GM21360 (cell line): ENCODE measurements at regions not wholly inside any gene's neighbourhood (a gene's known extent, or its start where the extent isn't known, plus 50 kb on each side); places are given as distances from the start of the nearest gene placed in this dataset.

Experiments
- ATAC-seq: cut with Tn5 transposase; IDR thresholded peaks from one replicate; pipeline ENCODE4 v1.9.1; 2021; ENCODE audit warnings: mild to moderate bottlenecking, moderate library complexity; ENCODE audit not compliant: unreplicated experiment

DNA sequence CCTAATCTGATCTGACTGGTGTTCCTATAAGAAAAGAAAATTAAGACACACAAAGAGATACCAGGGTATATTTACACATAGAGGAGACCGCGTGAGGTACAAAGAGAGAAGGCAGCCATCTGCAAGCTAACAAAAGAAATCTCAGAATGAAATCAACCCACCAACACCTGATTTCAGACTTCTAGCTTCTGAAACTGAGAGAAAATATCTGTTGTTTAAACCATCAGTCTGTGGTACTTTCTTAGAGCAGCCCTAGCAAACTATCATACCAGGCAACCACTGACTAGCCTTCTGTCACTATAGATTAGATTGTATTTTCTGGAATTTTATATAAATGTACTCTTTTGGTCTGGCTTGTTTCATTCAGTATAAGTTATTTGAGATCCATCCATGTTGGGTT lies 779.3 kb upstream of the ACO1 start:
- no peak for ATAC-seq

GRCh38 chr9:31606678-31607077 lies 777.8 kb upstream of the ACO1 start:
- no peak for ATAC-seq

DNA sequence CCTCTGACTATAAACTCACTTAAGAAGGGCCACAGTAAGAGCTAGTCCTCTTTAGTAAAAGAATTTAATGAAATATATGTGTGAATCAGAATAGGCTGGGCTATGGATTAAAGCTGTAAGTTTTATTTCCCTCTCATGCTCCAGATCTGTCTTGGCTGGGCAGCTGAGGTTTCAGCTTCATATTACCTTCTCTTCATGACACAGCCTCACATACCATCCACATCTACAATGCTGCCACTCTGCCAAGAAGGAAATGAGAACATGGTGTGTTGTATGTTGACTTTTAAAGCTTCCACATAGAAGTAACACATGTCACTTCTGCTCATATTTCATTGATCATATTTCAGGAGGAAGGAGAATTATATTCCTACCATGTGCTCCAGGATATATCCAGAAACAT lies 776.0 kb upstream of the ACO1 start:
- ATAC-seq: no peak

- no peak for ATAC-seq
Measured at GRCh38 chr9:31608881-31609280, 775.6 kb upstream of the ACO1 start.

- no peak for ATAC-seq
Measured at GRCh38 chr9:31612336-31613030, 772.0 kb upstream of the ACO1 start.

DNA sequence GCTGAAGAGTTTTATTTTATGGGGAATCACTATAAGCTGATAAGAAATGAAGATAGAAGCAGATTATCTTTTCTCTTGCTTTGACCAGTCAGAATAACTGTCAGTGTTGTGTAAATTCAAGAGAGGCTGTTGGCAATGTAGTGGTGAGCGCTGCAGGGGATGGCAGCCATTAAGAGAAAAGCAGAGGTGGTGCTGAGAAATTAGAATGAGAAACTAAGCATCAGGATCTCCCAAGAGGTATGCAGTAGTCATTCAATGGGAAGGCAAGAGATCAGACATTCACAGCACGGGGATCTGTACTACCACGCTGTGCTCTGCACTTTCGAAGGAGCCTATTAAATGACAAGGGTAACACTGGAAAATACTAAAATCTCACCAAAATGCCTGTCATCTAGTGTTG lies 768.5 kb upstream of the ACO1 start:
- no peak for ATAC-seq

DNA sequence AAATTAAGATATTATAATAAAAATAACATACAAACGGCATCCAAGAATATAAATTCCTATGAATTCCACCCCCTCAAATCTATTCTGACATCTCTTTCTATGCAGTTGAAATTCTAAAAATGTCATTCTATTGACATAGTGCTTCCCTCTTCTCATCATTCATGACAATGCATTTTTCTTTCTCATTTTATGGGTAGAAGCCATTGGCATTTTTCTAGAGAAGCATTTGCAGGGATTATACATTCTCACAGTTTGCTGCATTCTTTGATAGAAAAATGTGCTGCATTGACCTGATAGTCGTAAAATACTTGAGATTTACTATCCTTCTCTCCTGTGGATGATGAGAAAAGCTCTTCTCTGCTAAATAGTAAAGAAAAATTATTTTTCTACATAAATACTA lies 760.9 kb upstream of the ACO1 start:
- ATAC-seq: no peak

GRCh38 chr9:31629292-31629691 lies 755.2 kb upstream of the ACO1 start:
- no peak for ATAC-seq

- no peak for ATAC-seq
Measured at GRCh38 chr9:31637265-31637664, 747.2 kb upstream of the ACO1 start.

- ATAC-seq: no peak
Measured at GRCh38 chr9:31637861-31638260, 746.6 kb upstream of the ACO1 start.

DNA sequence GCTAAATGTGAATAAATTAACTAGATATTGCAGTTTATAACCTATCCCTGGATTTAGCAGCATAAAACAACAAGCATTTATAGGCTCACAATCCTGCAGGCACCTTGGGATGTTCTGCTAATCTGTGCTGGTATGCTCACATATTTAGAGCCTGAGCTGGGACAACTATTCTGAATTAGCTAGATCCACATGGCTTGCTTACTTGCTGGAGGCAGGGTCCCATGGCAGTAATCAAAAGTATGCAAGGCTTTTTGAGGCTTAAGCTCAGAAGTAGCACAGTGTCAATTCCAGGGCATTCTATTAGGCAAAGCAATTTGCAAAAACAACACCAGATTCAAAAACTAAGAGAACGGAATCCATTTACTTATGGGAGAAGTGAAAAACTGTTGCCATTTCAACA lies 745.0 kb upstream of the ACO1 start:
- ATAC-seq: no peak

GRCh38 chr9:31669311-31669710 lies 715.1 kb upstream of the ACO1 start:
- ATAC-seq: no peak

DNA sequence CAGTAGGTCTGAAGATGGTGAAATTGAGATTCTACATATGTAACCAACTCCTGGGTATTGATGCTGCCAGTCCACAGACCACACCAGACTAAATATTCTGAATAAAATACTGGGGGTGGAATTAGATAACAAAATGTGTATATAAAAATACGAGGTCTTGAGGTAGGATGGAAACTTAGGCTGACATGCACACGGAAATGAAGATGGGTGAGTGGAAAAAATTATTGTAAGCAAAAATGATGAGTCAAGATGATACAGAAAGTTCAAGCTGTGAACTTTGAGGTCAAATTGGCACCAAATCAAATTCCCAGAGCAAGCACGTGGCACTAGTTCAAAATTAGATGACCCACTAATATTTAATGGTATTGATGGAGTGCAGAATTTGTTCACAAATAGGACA lies 713.4 kb upstream of the ACO1 start:
- no peak for ATAC-seq

- ATAC-seq: no peak
Measured at GRCh38 chr9:31674264-31674663, 710.2 kb upstream of the ACO1 start.

DNA sequence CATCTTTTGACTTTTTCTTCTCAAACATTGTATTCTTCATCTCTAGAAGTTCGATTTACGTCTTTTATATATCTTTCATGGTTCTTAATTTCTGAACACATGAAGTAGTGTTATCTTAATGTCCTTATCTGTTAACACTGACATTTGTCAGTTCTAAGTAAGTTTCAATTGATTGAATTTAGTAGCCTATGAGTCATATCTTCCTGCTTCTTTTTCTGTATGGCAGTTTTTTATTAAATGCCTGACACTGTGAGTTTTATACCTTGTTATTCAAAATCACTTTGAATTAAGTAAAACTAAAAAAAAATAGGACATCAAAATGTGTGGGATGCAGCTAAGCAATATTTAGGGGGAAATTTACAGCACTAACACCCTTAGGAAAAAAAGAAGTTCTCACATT lies 707.0 kb upstream of the ACO1 start:
- no peak for ATAC-seq

- ATAC-seq: no peak
Measured at GRCh38 chr9:31677877-31678276, 706.6 kb upstream of the ACO1 start.

- ATAC-seq: no peak
Measured at GRCh38 chr9:31683116-31683515, 701.3 kb upstream of the ACO1 start.

- no peak for ATAC-seq
Measured at GRCh38 chr9:31697956-31698355, 686.5 kb upstream of the ACO1 start.

GRCh38 chr9:31699836-31700235 lies 684.6 kb upstream of the ACO1 start:
- ATAC-seq: no peak

GRCh38 chr9:31700252-31701045 lies 684.0 kb upstream of the ACO1 start:
- no peak for ATAC-seq

GRCh38 chr9:31702957-31703356 lies 681.5 kb upstream of the ACO1 start:
- no peak for ATAC-seq

DNA sequence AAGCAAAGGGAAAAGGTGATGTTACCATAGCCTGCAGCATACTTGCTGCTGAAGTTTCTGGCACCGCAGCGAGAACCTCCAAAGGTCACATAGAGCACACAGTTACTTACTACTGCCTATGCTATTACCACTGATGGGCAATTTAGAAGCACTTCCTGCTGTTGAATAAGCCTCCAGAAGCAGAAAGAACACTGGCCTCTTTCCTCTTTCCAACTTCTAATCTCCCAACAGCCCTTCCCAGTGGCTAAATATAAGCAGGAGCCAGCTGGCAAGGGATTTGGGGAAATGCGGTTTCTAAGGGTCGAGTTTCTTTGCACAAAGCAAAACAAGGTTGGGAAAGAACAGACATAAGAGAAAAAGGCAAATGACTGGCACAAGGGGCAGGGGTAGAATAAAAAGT lies 669.2 kb upstream of the ACO1 start:
- ATAC-seq: no peak

- ATAC-seq: no peak
Measured at GRCh38 chr9:31719262-31719661, 665.2 kb upstream of the ACO1 start.
